HG02798 (cell line): ENCODE measurements at regions not wholly inside any gene's neighbourhood (a gene's known extent, or its start where the extent isn't known, plus 50 kb on each side); places are given as distances from the start of the nearest gene placed in this dataset.
"Not testable (repeated sequence)": the region's sequence is repeated elsewhere in the genome, so short reads cannot be mapped to it uniquely, and the experiment has no call there.

Source experiments
- ATAC-seq: cut with Tn5 transposase; IDR thresholded peaks from one replicate; pipeline ENCODE4 v1.9.1; 2021; ENCODE audit warnings: mild to moderate bottlenecking; ENCODE audit not compliant: unreplicated experiment, poor library complexity

DNA sequence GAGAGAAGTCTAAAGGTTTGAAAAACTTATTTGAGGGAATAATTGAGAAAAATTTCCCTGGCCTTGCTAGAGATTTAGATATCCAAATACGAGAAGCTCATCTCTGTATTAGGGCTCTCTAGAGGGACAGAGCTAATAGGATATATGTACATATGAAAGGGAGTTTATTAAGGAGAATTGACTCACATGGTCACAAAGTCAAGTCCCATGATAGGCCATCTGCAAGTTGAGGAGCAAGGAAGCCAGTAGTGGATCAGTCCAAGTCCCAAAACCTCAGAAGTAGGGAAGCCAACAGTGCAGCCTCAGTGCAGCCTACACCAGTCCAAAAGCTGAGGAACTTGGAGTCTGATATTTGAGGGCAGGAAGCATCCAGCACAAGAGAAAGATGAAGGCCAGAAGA lies 126.7 kb downstream of the PJA2 start:
- ATAC-seq: not testable (repeated sequence)

- no peak for ATAC-seq
Observed at GRCh38 chr5:109281136-109281690, 128.6 kb downstream of the PJA2 start.

- ATAC-seq: no peak
Observed at GRCh38 chr5:109278141-109278540, 131.6 kb downstream of the PJA2 start.

DNA sequence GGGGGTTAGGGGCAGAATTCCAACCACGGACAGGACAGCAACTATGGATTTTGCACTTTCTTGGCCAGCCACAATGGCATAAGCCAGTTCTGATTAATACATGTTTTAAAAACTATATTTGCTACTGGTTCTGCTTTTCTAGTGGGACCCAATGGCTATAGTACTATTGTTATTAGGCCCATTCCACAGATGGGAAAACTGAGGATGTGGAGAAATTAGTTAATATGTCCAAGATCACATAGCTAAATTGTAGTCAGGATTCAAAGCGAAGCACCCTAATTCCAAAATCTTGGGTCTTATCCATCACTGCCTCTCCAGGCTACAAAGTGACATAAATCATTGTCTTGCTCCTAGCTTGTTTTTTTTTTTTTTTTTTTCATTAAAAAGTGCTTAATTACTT lies 133.9 kb downstream of the PJA2 start:
- no peak for ATAC-seq

GRCh38 chr5:109273594-109273993 lies 136.2 kb downstream of the PJA2 start:
- no peak for ATAC-seq

DNA sequence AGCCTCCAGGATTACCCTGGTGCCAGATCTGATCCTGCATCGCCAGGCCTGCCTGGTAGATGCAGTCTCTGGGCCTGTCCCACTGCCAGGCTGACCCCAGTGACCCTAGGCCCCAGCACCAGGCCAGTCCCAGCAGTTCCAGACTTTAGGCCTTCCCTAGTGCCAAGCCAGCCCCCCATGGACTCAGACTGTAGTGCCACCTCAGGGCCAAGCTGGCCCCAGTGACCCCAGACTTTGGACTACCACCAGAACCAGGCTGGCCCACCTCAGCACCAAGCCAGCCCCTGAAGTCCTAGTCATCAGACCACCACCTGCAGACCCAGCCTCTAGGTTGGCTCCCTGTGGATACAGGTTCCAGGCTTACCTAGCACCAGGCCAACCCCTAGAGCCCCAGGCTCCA lies 142.5 kb downstream of the PJA2 start:
- ATAC-seq: no peak

DNA sequence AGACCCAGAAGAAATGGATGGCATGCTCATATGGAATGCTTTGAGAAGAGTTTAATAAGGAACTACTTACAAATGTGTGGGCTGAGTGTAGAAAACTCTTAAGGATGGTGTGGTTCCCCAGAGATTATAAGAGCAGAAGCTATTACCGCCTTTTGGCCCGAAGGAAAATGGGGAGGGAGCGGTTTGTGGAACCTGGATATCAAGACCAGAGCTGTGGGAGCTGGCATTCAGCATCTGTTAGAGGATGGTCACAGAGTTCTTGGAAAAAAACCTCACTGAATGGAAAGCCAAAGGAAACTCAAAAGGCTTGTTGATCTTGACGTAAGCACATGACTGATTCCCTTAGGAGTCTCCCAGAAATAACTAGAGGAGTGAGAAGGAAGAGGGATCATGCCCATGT lies 151.0 kb downstream of the PJA2 start:
- ATAC-seq: no peak

DNA sequence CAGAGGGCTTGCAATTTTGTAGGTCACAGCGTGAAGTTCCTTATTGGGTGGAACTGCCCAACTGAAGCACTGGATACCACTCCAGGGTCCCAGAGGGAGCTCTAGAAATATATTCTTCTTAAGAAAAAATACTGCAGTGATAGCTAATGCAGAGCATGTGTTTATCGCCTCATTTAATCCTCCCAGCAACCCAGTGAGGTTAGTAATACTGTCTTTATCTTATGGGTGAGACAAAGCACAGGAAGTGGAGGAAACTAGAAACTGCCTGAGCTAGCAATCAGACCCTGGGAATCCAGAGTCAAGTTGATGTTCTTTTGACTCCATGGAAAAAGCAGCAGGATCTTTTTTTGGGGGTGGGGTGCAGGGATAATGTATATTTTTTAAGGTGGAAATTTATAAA lies 153.3 kb downstream of the PJA2 start:
- no peak for ATAC-seq

- no peak for ATAC-seq
Observed at GRCh38 chr5:109254511-109254910, 155.3 kb downstream of the PJA2 start.

- ATAC-seq: no peak
Observed at GRCh38 chr5:109253262-109253661, 156.5 kb downstream of the PJA2 start.

DNA sequence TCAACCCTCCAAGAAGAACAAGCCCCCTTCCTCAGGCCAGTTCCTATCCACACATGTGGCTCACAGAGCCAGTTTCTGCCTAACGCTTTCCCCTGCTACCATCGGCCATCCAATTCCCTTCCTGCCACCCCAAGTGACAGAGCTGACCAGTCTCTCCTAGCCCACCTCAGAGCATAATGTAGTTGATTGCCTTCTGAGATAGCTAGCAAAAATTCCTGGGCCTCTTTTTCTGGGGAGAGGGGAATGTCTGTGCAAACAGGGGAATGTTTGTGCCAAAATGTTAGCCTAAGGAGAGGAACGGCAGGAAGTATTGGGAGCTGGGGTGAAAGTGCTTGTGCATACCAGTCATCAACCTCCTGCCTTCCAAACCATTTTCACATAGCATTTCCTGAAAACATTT lies 157.0 kb downstream of the PJA2 start:
- ATAC-seq: no peak

DNA sequence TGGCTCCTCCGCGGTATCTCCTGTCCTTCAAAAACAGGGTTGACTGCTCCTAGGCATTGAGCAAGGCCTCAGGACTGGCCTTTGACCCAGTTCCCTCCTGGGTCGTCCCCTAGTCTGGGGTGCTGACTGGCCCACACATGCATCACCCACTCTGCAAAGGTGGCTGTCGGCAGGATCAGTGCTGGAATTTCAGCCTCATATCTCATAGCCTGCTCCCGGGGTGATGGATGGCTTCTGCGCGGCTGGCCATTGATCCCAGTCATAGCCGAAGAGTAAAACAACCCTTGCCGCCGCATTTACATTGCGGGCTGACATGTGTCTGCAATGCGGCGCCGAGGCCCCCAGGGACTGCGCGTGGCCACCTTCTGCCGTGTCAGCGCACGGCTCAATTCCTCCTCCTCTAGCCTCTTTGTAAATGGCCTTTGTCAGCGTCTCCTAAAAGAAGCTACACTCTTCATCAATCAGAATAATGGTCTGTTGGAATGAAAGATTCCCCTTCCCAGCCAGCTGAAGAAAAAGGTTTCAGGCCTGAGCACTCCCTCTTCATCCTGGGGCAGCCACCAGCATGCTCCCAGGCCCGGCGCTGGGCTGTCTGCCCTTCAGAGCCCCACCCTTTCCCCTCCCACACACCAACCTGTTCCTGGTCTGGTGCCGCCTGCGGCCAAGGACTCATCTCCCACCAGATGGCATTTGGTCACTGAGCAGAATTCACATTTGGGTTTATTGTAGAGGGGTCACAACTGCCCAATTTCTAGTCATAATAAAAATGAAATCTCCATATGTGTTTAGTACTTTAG lies 159.0 kb downstream of the PJA2 start:
- ATAC-seq: no peak

GRCh38 chr5:109250080-109250479 lies 159.7 kb downstream of the PJA2 start:
- no peak for ATAC-seq

- ATAC-seq: no peak
Observed at GRCh38 chr5:109249126-109249525, 160.6 kb downstream of the PJA2 start.

GRCh38 chr5:109247986-109248385 lies 161.8 kb downstream of the PJA2 start:
- ATAC-seq: peak; percentile 69

DNA sequence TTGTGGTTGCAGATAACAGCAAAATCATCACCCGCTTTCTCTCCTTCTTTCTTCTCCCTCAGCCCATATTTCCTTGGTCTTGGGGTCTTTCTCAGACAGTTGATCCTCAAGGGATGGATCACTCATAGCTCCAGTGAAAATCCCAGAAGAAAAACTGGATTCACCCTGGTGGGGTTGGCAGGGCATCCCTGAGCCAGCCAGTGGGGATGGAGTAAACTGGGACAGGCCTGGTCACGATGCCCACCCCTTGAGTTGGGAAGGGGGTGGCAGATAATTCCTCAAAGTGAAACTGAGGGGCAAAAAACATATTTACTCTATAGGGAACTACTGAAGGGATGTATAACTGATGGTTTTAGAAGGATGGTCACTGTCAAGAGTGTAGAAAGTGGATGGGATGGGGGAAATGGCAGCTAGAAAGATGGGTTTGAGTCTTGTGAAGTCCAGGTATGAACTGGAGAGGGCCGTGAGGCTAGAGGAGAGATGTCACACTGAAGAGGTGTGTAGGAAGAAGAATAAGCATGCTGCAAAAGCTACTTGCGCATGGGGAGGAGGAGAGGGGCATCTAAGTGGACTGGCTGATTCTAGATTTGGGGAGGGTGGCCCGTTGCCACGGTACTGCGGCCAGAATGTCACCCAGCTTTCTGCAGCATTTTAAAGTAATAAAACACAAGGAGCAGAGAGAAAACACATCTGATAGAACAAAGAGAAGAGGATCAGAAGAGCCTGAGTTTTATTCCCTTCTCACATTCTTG lies 162.8 kb downstream of the PJA2 start:
- ATAC-seq: no peak
